GM10248 (cell line): ENCODE measurements at regions not wholly inside any gene's neighbourhood (a gene's known extent, or its start where the extent isn't known, plus 50 kb on each side); places are given as distances from the start of the nearest gene placed in this dataset.

Experiments used
- CTCF ChIA-PET: fragments of 300-600 bp; sonication (Branson Sonifier 250); formaldehyde crosslinking; extraction: SDS; loops from one replicate; lab custom pipeline; 2021; ENCODE audit warnings: antibody characterized with exemption; lab: Yijun Ruan, JAX
- POLR2A ChIA-PET: fragments of 350-650 bp; sonication (Branson Sonifier 250); formaldehyde crosslinking; extraction: SDS; loops from one replicate; lab custom pipeline; 2020; ENCODE audit warnings: antibody characterized with exemption; lab: Yijun Ruan, JAX
- DNase-seq: peaks from one replicate; pipeline ENCODE4 v3.0.0; 2012; ENCODE audit errors: extremely low spot score
- CTCF ChIP-seq: IDR thresholded peaks from 2 replicates; pipeline ENCODE4 v1.5.1; 2012; ENCODE audit warnings: mild to moderate bottlenecking, low read depth; ENCODE audit errors: extremely low read depth, missing control alignments, control extremely low read depth

- no peak for TF ChIP-seq CTCF
- no peak for DNase-seq
- ChIA-PET POLR2A (no interaction called here), CTCF (no interaction called here)
These were observed 211.0 kb downstream of the IPO8 start for GRCh38 chr12:30484658-30485057.

- DNase-seq = no peak
- no peak for TF ChIP-seq CTCF
- POLR2A ChIA-PET = no interaction called here
- CTCF ChIA-PET = no interaction called here
These were observed 213.0 kb downstream of the IPO8 start for GRCh38 chr12:30482650-30483049.

- ChIA-PET CTCF (no interaction called here), POLR2A (no interaction called here)
- TF ChIP-seq CTCF = no peak
- DNase-seq = no peak
These were observed 222.4 kb downstream of the IPO8 start for GRCh38 chr12:30473274-30473673.

- ChIA-PET CTCF (interaction anchor here (1.1 to 1.5 kb wide), 3 partner anchors 9 to 39 kb away, joined by 3 to 4 read pairs (median 4); no protein-coding TSS in a partner anchor), POLR2A (no interaction called here)
- no peak for DNase-seq
- no peak for TF ChIP-seq CTCF
These were observed 229.5 kb downstream of the IPO8 start for GRCh38 chr12:30466093-30466585.

- no peak for TF ChIP-seq CTCF
- ChIA-PET CTCF (no interaction called here), POLR2A (no interaction called here)
- DNase-seq = no peak
These were observed 232.0 kb downstream of the IPO8 start for GRCh38 chr12:30463636-30464035.

- CTCF ChIA-PET = no interaction called here
- POLR2A ChIA-PET = no interaction called here
- no peak for TF ChIP-seq CTCF
- no peak for DNase-seq
These were observed 233.4 kb downstream of the IPO8 start for GRCh38 chr12:30462249-30462648.
